ENCODE measurements at regions not wholly inside any gene's neighbourhood (a gene's known extent, or its start where the extent isn't known, plus 50 kb on each side); places are given as distances from the start of the nearest gene placed in this dataset.

DNA sequence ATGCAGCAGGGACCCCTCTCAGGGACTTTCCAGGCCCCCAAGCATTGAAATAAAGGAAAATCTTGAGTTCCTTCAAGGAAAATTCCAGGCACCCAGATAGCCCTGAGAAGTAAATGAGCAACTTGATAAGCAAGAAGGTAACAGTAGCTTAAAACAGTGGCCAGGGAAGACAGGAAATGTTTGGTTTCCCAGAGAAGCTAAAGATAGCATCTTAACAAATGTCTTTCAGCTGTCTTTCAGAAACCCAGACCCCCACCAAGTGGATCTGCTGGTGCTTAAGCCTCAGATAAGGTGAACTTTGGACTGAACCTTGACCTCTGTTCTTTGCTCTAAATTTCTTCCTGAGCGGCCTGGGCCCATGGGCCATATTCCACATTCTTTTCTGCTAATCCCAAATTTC, 117.8 kb upstream of the CST7 start:
- TF ChIP-seq CTCF (IDR thresholded peaks at IDR 0.05; ENCODE audit: low read depth, low read length, missing control alignments) = no peak
- no peak for DNase-seq (ENCODE audit: low read depth)
- H3K4me3 ChIP-seq (ENCODE audit: low read depth, low read length) = no peak overlapping the region

- DNase-seq (ENCODE audit: low read depth) = no peak
- TF ChIP-seq CTCF (IDR thresholded peaks at IDR 0.05; ENCODE audit: low read depth, low read length, missing control alignments) = no peak
- H3K4me3 ChIP-seq (ENCODE audit: low read depth, low read length) = no peak overlapping the region
Observed at GRCh38 chr20:24832518-24832917, 116.6 kb upstream of the CST7 start.

- no peak for DNase-seq (ENCODE audit: low read depth)
- TF ChIP-seq CTCF (IDR thresholded peaks at IDR 0.05; ENCODE audit: low read depth, low read length, missing control alignments) = no peak
- H3K4me3 ChIP-seq (ENCODE audit: low read depth, low read length) = no peak overlapping the region
Observed at GRCh38 chr20:24833592-24833991, 115.5 kb upstream of the CST7 start.

GRCh38 chr20:24834310-24834709, 114.8 kb upstream of the CST7 start:
- DNase-seq (ENCODE audit: low read depth) = no peak
- no peak for TF ChIP-seq CTCF (IDR thresholded peaks at IDR 0.05; ENCODE audit: low read depth, low read length, missing control alignments)
- H3K4me3 ChIP-seq (ENCODE audit: low read depth, low read length) = no peak overlapping the region

- H3K4me3 ChIP-seq (ENCODE audit: low read depth, low read length) = no peak overlapping the region
- no peak for TF ChIP-seq CTCF (IDR thresholded peaks at IDR 0.05; ENCODE audit: low read depth, low read length, missing control alignments)
- DNase-seq (ENCODE audit: low read depth) = no peak
Observed at GRCh38 chr20:24835195-24835594, 113.9 kb upstream of the CST7 start.

DNA sequence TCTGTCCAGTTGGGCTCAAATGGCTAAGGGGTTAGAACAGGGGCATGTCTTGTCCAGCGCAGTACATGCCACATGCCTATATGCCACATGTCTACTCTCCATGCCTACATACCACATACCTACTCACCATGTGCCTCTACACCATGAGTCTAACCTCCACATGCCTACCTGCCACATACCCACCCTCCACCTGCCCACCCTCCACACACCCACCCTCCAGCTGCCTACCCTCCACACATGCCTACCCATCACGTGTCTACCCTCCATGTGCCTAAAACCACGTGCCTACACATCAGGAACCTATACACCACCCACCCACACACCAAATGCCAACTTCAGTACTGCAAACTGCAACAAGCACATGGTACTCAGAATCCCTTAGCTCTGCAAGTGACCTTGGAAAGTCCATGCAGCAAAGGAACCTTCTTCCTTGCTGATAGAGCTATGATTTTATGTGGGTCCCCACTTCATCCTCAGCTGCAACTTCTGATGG, 113.0 kb upstream of the CST7 start:
- no peak overlapping the region for H3K4me3 ChIP-seq (ENCODE audit: low read depth, low read length)
- TF ChIP-seq CTCF (IDR thresholded peaks at IDR 0.05; ENCODE audit: low read depth, low read length, missing control alignments) = no peak

DNA sequence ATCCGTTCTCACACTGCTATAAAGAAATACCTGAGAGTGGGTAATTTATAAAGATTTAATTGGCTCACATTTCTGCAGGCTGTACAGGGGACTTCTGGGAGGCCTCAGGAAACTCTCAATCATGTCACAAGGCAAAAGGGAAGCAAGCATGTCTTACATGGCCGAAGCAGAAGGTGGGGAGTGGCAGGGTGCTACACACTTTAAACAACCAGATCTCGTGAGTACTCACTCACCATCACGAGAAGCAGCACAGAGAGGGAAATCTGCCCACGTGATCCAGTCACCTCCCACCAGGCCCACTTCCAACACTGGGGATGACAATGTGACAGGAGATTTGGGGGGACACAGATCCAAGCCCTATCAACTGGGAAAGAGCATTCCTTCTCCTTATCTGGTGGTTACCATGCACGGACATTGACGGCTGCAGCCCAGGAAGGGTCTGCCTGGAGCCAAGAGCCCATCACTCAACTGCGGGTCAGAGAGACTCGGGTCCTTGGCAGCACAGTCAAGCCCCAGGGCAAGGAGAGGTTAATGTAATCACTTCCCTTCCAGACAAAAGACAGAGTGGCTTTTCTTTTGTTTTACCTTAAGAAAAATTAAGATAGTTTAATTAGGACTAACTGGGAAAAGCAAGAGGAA, 112.3 kb upstream of the CST7 start:
- no peak for DNase-seq (ENCODE audit: low read depth)
- TF ChIP-seq CTCF (IDR thresholded peaks at IDR 0.05; ENCODE audit: low read depth, low read length, missing control alignments) = no peak

More for the DNA sequence above, 113.0 kb upstream of the CST7 start:
- no peak for DNase-seq (ENCODE audit: low read depth)

More for the DNA sequence above, 112.3 kb upstream of the CST7 start:
- H3K4me3 ChIP-seq (ENCODE audit: low read depth, low read length) = no peak overlapping the region

Data from GM12864 (cell line).